ENCODE measurements at regions not wholly inside any gene's neighbourhood (a gene's known extent, or its start where the extent isn't known, plus 50 kb on each side); places are given as distances from the start of the nearest gene placed in this dataset.

- no peak for DNase-seq (ENCODE audit: extremely low read depth, low read depth)
Measured at GRCh38 chr11:35066030-35066429, 72.9 kb upstream of the CD44 start.

GRCh38 chr11:35066783-35067423 lies 72.1 kb upstream of the CD44 start:
- no peak overlapping the region for H3K4me3 ChIP-seq (replicated peaks; ENCODE audit: low read depth, low read length)
- TF ChIP-seq CTCF (IDR thresholded peaks at IDR 0.05; ENCODE audit: low read depth, low read length, missing control alignments): no peak
- no peak for DNase-seq (ENCODE audit: extremely low read depth, low read depth)

More at GRCh38 chr11:35066030-35066429, 72.9 kb upstream of the CD44 start:
- no peak overlapping the region for H3K4me3 ChIP-seq (replicated peaks; ENCODE audit: low read depth, low read length)
- TF ChIP-seq CTCF (IDR thresholded peaks at IDR 0.05; ENCODE audit: low read depth, low read length, missing control alignments): no peak

- no peak for DNase-seq (ENCODE audit: extremely low read depth, low read depth)
- TF ChIP-seq CTCF (IDR thresholded peaks at IDR 0.05; ENCODE audit: low read depth, low read length, missing control alignments): no peak
- no peak overlapping the region for H3K4me3 ChIP-seq (replicated peaks; ENCODE audit: low read depth, low read length)
Measured at GRCh38 chr11:35071722-35072121, 67.2 kb upstream of the CD44 start.

GRCh38 chr11:35073691-35074419 lies 65.1 kb upstream of the CD44 start:
- DNase-seq (ENCODE audit: extremely low read depth, low read depth): no peak
- no peak for TF ChIP-seq CTCF (IDR thresholded peaks at IDR 0.05; ENCODE audit: low read depth, low read length, missing control alignments)
- no peak overlapping the region for H3K4me3 ChIP-seq (replicated peaks; ENCODE audit: low read depth, low read length)

- H3K4me3 ChIP-seq (replicated peaks; ENCODE audit: low read depth, low read length): no peak overlapping the region
- TF ChIP-seq CTCF (IDR thresholded peaks at IDR 0.05; ENCODE audit: low read depth, low read length, missing control alignments): no peak
- DNase-seq (ENCODE audit: extremely low read depth, low read depth): no peak
Measured at GRCh38 chr11:35076201-35077100, 62.5 kb upstream of the CD44 start.

GRCh38 chr11:35077709-35078469 lies 61.1 kb upstream of the CD44 start:
- TF ChIP-seq CTCF (IDR thresholded peaks at IDR 0.05; ENCODE audit: low read depth, low read length, missing control alignments): no peak
- peak; percentile 58 for DNase-seq (ENCODE audit: extremely low read depth, low read depth)
- H3K4me3 ChIP-seq (replicated peaks; ENCODE audit: low read depth, low read length): no peak overlapping the region

Data from HFF-Myc (cell line).